GM13976 (cell line): ENCODE measurements at regions not wholly inside any gene's neighbourhood (a gene's known extent, or its start where the extent isn't known, plus 50 kb on each side); places are given as distances from the start of the nearest gene placed in this dataset.

Experiments used
- DNase-seq: peaks from one replicate; pipeline ENCODE4 v3.0.0; 2012; ENCODE audit warnings: low spot score
- CTCF ChIP-seq: IDR thresholded peaks from 2 replicates; pipeline ENCODE4 v1.5.1; 2012; ENCODE audit warnings: borderline replicate concordance, mild to moderate bottlenecking; ENCODE audit not compliant: insufficient read depth; ENCODE audit errors: extremely low read depth, missing control alignments, control extremely low read depth
- in situ Hi-C: fragments of 300-500 bp; cut with MboI; formaldehyde crosslinking; loops from one replicate; pipeline ENCODE4 v1.12.0; 2022; ENCODE audit warnings: low sequenced_read_pairs, mixed read lengths, inconsistent platforms; ENCODE audit not compliant: unreplicated experiment

GRCh38 chr4:127055357-127055756 is 577.4 kb upstream of the INTU start:
- no peak for TF ChIP-seq CTCF
- no peak for DNase-seq
- in situ Hi-C loops: no loop called here

- no peak for TF ChIP-seq CTCF
- DNase-seq: no peak
- in situ Hi-C loops: no loop called here
Measured at GRCh38 chr4:127069675-127070074, 563.1 kb upstream of the INTU start.

DNA sequence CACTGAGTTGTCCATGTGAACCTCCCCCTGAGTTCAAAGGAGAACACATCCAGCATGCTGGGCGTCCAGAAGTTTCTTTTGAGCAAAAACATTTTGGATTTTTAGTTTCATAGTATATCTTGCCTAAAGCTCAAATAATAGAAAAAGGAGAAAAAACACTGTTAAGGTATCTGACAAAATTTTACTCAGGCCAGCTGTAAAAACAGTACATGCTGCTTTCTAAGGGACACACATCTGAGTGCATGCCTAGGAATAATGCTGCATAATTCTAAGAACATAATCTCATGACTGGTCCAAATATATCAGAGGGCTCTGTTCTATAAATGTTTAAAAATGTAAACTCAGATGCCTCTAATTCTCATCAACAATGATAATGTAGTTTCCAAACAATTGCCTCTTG is 561.3 kb upstream of the INTU start:
- no peak for DNase-seq
- TF ChIP-seq CTCF: no peak
- in situ Hi-C loops: no loop called here

GRCh38 chr4:127080141-127080540 is 552.6 kb upstream of the INTU start:
- TF ChIP-seq CTCF: no peak
- in situ Hi-C loops: no loop called here
- no peak for DNase-seq

- in situ Hi-C loops: no loop called here
- no peak for DNase-seq
- TF ChIP-seq CTCF: no peak
Measured at GRCh38 chr4:127081041-127081440, 551.7 kb upstream of the INTU start.

DNA sequence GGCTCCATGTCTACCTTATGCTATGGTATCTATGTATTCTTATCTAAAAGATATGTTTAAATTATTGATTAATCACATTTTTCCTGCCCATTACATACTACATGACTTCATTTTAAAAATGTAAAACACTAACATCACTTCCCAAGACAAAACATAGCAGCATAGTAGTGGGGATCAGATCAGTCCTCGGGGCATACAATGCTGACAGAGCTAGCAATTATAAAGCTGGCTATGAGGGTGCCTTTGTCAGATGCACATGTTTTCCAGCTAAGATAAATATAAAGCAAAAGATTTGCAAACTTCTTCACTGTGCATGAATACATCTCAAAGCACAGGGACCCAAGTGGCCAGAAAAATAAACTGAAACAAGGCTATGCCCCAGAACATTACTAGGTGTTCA is 549.8 kb upstream of the INTU start:
- DNase-seq: no peak
- TF ChIP-seq CTCF: no peak
- in situ Hi-C loops: no loop called here

DNA sequence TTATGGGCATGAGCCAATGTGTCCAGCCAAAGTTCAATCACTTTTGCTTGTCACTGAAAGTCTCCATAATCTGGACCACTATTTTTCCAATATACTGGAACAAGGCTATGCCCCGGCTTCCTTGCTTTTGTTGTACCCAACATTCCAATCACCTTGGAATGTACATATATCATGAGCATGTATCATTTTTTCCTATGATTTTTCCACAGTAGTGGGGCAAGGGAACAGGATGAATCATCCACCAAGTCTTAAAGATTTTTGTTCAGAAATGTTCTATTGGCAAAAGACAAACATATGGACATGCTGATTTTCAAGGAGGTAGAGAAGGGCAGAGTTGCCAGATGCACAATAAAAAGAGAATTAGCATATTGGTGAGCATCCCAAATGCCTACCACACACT is 548.1 kb upstream of the INTU start:
- in situ Hi-C loops: no loop called here
- TF ChIP-seq CTCF: no peak
- DNase-seq: no peak
